Colonic mucosa (tissue), 4 donors: ENCODE measurements at regions not wholly inside any gene's neighbourhood (a gene's known extent, or its start where the extent isn't known, plus 50 kb on each side); places are given as distances from the start of the nearest gene placed in this dataset.
A peak's percentile ranks its signal among the peaks of the same experiment; 100 is the strongest.

ENCODE experiments used
- DNase-seq: peaks from one replicate; pipeline ENCODE4 v3.0.0-alpha.2; 2020
- H3K27ac ChIP-seq: fragments of 200-600 bp; one replicate; pipeline ENCODE4 v1.8.0; 2021
- H3K27me3 ChIP-seq: fragments of 200-600 bp; one replicate; pipeline ENCODE4 v1.8.0; 2021
- H3K36me3 ChIP-seq: fragments of 200-600 bp; one replicate; pipeline ENCODE4 v1.8.0; 2021
- H3K4me1 ChIP-seq: fragments of 200-600 bp; one replicate; pipeline ENCODE4 v1.8.0; 2021; ENCODE audit warnings: mild to moderate bottlenecking
- H3K4me3 ChIP-seq: fragments of 200-600 bp; one replicate; pipeline ENCODE4 v1.8.0; 2021
- H3K9ac ChIP-seq, 2 donors: one replicate each; pipeline ENCODE4 v1.7.0; 2013; ENCODE audit warnings: control low read depth in 2 of 2, low read depth in 2 of 2, low read length in 2 of 2
- H3K9me3 ChIP-seq: fragments of 200-600 bp; one replicate; pipeline ENCODE4 v1.8.0; 2021
- intact Hi-C: fragments of 100-400 bp; cut with DNase I; formaldehyde crosslinking; loops from one replicate; pipeline ENCODE4 v1.14.1; 2022
- TF ChIP-seq, protein P1 (sequence below): fragments of 200-600 bp; IDR thresholded peaks from one replicate; pipeline ENCODE4 v1.8.0; 2022; ENCODE audit warnings: antibody characterized with exemption, mild to moderate bottlenecking
- donor health status: healthy.
- donor health status: DM: no; HTN: no; CAD: no.
- donor health status: DM: no; HTN: no; CAD: no.

DNA sequence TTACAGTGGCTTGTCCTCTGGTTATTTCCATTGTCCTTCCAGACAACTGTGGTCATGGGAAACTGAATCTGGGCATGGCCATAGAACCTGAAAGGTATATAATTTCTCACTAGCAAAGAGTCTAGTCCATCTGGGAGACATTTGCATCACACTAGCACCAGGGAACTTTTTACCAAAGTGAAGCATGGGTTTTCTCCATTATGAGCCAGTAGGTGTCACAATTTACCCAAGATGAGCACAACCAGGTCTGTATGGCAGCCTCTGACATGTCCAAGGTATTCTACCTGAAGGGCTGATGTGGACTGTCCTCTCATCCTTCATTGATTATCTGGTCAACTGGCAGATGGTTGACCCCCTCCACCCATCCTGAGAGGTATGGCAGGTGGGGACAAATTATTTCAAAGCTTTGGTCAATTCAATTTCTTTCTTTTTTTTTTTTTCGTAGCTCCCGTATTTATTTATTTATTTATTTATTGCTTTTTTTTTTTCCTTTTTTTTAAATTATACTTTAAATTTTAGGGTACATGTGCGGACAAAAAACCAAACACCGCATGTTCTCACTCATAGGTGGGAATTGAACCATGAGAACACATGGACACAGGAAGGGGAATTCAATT, 425.9 kb downstream of the TMEM135 start:
- Histone ChIP-seq H3K27me3 (no peaks in the 10 kb centered on the region), H3K4me3 (no peak overlapping the region), H3K36me3 (no peaks in the 10 kb centered on the region), H3K9me3 (no peaks in the 10 kb centered on the region), H3K9ac (no peak overlapping the region), H3K4me1 (no peaks in the 10 kb centered on the region), H3K27ac (no peak overlapping the region)
- intact Hi-C loops = no loop called here
- TF ChIP-seq, protein P1, sequence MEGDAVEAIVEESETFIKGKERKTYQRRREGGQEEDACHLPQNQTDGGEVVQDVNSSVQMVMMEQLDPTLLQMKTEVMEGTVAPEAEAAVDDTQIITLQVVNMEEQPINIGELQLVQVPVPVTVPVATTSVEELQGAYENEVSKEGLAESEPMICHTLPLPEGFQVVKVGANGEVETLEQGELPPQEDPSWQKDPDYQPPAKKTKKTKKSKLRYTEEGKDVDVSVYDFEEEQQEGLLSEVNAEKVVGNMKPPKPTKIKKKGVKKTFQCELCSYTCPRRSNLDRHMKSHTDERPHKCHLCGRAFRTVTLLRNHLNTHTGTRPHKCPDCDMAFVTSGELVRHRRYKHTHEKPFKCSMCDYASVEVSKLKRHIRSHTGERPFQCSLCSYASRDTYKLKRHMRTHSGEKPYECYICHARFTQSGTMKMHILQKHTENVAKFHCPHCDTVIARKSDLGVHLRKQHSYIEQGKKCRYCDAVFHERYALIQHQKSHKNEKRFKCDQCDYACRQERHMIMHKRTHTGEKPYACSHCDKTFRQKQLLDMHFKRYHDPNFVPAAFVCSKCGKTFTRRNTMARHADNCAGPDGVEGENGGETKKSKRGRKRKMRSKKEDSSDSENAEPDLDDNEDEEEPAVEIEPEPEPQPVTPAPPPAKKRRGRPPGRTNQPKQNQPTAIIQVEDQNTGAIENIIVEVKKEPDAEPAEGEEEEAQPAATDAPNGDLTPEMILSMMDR = peak; percentile 12
- no peak for DNase-seq

DNA sequence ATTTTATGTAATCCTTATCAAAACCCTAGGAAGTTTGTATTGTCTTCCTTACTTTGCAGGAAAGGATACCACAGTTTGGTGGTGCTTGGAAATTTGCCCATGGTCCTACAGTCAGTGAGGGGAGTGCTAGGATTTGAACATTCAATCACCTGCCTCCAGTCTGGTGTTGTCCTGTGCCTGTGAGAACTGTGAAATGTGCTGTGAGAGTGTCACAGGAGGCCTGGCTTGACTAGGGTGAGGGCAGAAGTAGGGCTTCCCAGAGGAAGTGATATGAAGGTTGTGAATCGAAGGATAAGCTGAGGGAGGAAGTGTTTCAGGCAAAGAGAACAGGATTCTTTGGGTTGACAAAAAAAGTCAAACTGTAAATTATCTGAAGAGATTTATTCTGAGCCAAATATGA, 424.4 kb downstream of the TMEM135 start:
- no peaks in the 10 kb centered on the region for H3K36me3 ChIP-seq
- intact Hi-C loops = no loop called here

GRCh38 chr11:87460842-87461637, 423.3 kb downstream of the TMEM135 start:
- intact Hi-C loops = no loop called here
- no peak overlapping the region for H3K4me3 ChIP-seq
- H3K9ac ChIP-seq = no peak overlapping the region
- no peak overlapping the region for H3K27ac ChIP-seq
- H3K36me3 ChIP-seq = no peaks in the 10 kb centered on the region
- H3K27me3 ChIP-seq = no peaks in the 10 kb centered on the region
- TF ChIP-seq, protein P1 = no peak
- H3K9me3 ChIP-seq = no peaks in the 10 kb centered on the region
- no peak for DNase-seq
- no peaks in the 10 kb centered on the region for H3K4me1 ChIP-seq

More for the DNA sequence above, 424.4 kb downstream of the TMEM135 start:
- no peak overlapping the region for H3K27ac ChIP-seq
- H3K9me3 ChIP-seq = no peaks in the 10 kb centered on the region
- H3K4me1 ChIP-seq = no peaks in the 10 kb centered on the region
- H3K4me3 ChIP-seq = no peak overlapping the region
- H3K9ac ChIP-seq = no peak overlapping the region
- H3K27me3 ChIP-seq = no peaks in the 10 kb centered on the region
- DNase-seq = no peak
- TF ChIP-seq, protein P1 = no peak

GRCh38 chr11:87460279-87460678, 422.5 kb downstream of the TMEM135 start:
- Histone ChIP-seq H3K4me1 (no peaks in the 10 kb centered on the region), H3K36me3 (no peaks in the 10 kb centered on the region), H3K4me3 (no peak overlapping the region), H3K27ac (no peak overlapping the region), H3K9ac (no peak overlapping the region), H3K27me3 (no peaks in the 10 kb centered on the region), H3K9me3 (no peaks in the 10 kb centered on the region)
- intact Hi-C loops = no loop called here
- DNase-seq = no peak
- TF ChIP-seq, protein P1 = no peak

DNA sequence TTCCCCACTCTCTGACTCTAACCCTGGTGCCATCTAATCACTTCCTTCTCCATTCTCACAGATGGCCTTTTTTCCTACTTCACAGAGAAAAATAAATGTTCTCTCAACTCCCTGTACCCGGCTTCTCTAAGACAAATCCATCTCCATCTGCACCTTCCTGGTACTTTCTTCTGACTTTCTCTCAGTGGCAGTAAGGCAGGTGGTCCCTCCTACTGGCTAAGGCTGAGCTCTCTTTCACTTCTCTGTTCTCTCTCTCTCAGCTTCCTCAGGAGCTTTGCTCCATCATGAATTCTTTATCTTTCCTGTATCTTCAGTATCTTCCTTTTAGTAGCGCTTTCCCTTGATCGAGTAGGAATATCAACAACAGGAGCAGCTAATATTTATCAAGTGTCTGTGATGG, 421.6 kb downstream of the TMEM135 start:
- H3K4me3 ChIP-seq = no peak overlapping the region
- intact Hi-C loops = no loop called here
- H3K9ac ChIP-seq = no peak overlapping the region
- no peaks in the 10 kb centered on the region for H3K4me1 ChIP-seq
- no peaks in the 10 kb centered on the region for H3K9me3 ChIP-seq
- no peaks in the 10 kb centered on the region for H3K36me3 ChIP-seq
- H3K27me3 ChIP-seq = no peaks in the 10 kb centered on the region
- DNase-seq = no peak
- TF ChIP-seq, protein P1 = no peak
- no peak overlapping the region for H3K27ac ChIP-seq
